Lower lobe of right lung (tissue), 2 donors: ENCODE measurements at regions not wholly inside any gene's neighbourhood (a gene's known extent, or its start where the extent isn't known, plus 50 kb on each side); places are given as distances from the start of the nearest gene placed in this dataset.

Source experiments
- ATAC-seq, 2 donors: fragments of 200-7000 bp; cut with Tn5 transposase; one replicate each; pipeline ENCODE4 v1.9.1; 2020 to 2022; ENCODE audit warnings: mild to moderate bottlenecking in 2 of 2, moderate library complexity in 2 of 2
- DNase-seq: peaks from one replicate; pipeline ENCODE4 v3.0.0-alpha.2; 2020
- H3K27ac ChIP-seq: fragments of 200-600 bp; one replicate; pipeline ENCODE4 v1.8.0; 2022
- H3K27me3 ChIP-seq: fragments of 200-600 bp; one replicate; pipeline ENCODE4 v1.8.0; 2022; ENCODE audit warnings: low read depth
- H3K36me3 ChIP-seq: fragments of 200-600 bp; one replicate; pipeline ENCODE4 v1.8.0; 2022; ENCODE audit warnings: mild to moderate bottlenecking
- H3K4me1 ChIP-seq: fragments of 200-600 bp; one replicate; pipeline ENCODE4 v1.8.0; 2022
- H3K4me3 ChIP-seq: fragments of 200-600 bp; one replicate; pipeline ENCODE4 v1.8.0; 2022; ENCODE audit warnings: mild to moderate bottlenecking
- H3K9me3 ChIP-seq: fragments of 200-600 bp; one replicate; pipeline ENCODE4 v1.8.0; 2022
- CTCF ChIP-seq: fragments of 200-600 bp; IDR thresholded peaks from one replicate; pipeline ENCODE4 v1.8.0; 2022; ENCODE audit warnings: antibody characterized with exemption, mild to moderate bottlenecking
- intact Hi-C: fragments of 100-400 bp; cut with DNase I; formaldehyde crosslinking; loops from one replicate; pipeline ENCODE4 v1.11.0; 2022
- donor health status: DM: no; HTN: yes; CAD: no; lungs with severe emphysema.

- Histone ChIP-seq H3K4me1 (no peaks in the 10 kb centered on the region), H3K4me3 (no peak overlapping the region), H3K36me3 (no peaks in the 10 kb centered on the region), H3K27me3 (no peaks in the 10 kb centered on the region), H3K9me3 (no peaks in the 10 kb centered on the region), H3K27ac (no peak overlapping the region)
- DNase-seq: no peak
- ATAC-seq: no peak
- intact Hi-C loops: no loop called here
- no peak for TF ChIP-seq CTCF
Observed at GRCh38 chr21:27795418-27795817, 828.5 kb upstream of the ADAMTS5 start.

- Histone ChIP-seq H3K27ac (no peak overlapping the region), H3K4me1 (no peaks in the 10 kb centered on the region), H3K4me3 (no peak overlapping the region), H3K36me3 (no peaks in the 10 kb centered on the region), H3K9me3 (no peaks in the 10 kb centered on the region), H3K27me3 (no peaks in the 10 kb centered on the region)
- no peak for TF ChIP-seq CTCF
- DNase-seq: no peak
- peak; percentile 39 to 65 for ATAC-seq
- intact Hi-C loops: no loop called here
Observed at GRCh38 chr21:27793901-27794300, 827.0 kb upstream of the ADAMTS5 start.

DNA sequence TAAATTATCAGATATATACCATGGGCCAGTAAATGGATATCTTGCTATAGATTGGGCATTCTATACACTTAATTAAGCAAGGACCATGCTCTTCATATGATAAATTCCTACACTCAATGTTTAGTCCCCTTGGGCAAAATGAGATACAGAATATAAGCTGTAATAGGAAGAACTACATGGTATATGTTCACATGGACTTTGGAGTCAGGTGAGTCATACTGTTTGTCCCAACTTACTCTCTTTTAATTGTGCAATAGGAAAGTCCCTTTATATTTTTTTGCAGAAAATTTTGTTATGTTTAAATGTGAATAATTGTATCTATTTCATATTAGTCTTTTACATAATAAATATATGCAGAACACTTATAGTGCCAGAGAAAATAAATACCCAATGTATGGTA lies 820.2 kb upstream of the ADAMTS5 start:
- no peak for ATAC-seq
- no peak overlapping the region for H3K27ac ChIP-seq
- H3K4me1 ChIP-seq: no peaks in the 10 kb centered on the region
- no peaks in the 10 kb centered on the region for H3K36me3 ChIP-seq
- H3K4me3 ChIP-seq: no peak overlapping the region
- TF ChIP-seq CTCF: no peak
- H3K27me3 ChIP-seq: no peaks in the 10 kb centered on the region
- DNase-seq: no peak
- no peaks in the 10 kb centered on the region for H3K9me3 ChIP-seq
- intact Hi-C loops: no loop called here

DNA sequence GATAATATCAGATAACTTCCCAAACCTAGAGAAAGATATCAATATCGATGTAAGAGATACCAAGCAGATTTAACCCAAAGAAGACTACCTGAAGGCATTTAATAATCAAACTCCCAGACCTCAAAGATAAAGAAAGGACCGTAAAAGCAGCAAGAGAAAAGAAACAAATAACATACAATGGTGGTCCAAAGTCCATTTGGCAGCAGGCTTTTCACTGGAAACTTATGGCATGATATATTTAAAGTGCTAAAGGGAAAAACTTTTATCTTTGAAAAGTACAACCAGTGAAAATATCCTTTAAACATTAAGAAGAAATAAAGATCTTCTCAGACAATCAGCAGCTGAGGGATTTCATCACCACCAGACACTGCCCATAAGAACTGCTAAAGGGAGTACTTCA lies 812.7 kb upstream of the ADAMTS5 start:
- TF ChIP-seq CTCF: no peak
- no peak overlapping the region for H3K4me3 ChIP-seq
- intact Hi-C loops: no loop called here

DNA sequence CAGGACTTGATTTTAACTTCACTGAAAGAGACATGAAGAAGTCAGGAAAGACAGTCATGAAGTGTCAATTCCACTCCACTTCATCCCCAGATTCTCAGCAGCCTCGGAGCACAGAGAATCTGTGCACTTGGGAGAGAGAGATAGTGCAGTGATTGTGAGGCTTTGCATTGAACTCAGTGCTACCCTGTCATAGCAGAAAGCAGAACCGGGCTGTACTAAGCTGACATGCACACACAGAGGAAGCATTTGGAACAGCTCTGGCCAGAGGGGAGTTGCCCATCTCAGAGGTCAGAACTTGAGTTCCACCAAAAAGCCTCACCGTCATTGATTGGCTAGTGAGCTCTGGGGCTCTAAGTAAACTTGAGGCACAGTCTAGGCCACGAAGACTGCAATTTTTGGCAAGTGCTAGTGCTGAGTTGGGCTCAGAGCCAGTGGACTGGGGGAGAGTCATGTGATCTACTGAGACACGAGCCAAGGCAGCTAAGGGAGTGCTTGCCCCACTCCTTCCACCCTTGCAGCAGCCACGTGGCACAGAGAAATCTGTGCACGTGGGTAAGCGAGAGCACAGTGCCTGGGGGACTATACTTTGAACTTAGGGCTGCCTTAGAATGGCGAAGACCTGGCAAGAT lies 810.2 kb upstream of the ADAMTS5 start:
- Histone ChIP-seq H3K27ac (no peak overlapping the region), H3K4me1 (peaks cover 8% of the 10 kb centered on the region), H3K9me3 (no peaks in the 10 kb centered on the region), H3K36me3 (no peaks in the 10 kb centered on the region), H3K27me3 (no peaks in the 10 kb centered on the region), H3K4me3 (no peak overlapping the region)
- DNase-seq: no peak
- intact Hi-C loops: no loop called here
- TF ChIP-seq CTCF: no peak
- ATAC-seq: peak; percentile 14 to 27

More for the DNA sequence above, 812.7 kb upstream of the ADAMTS5 start:
- Histone ChIP-seq H3K9me3 (no peaks in the 10 kb centered on the region), H3K4me1 (no peaks in the 10 kb centered on the region), H3K27ac (no peak overlapping the region), H3K36me3 (no peaks in the 10 kb centered on the region), H3K27me3 (no peaks in the 10 kb centered on the region)
- DNase-seq (no peak), ATAC-seq (no peak)

GRCh38 chr21:27772816-27773215 lies 805.9 kb upstream of the ADAMTS5 start:
- H3K27ac ChIP-seq: no peak overlapping the region
- peaks cover 8% of the 10 kb centered on the region for H3K4me1 ChIP-seq
- TF ChIP-seq CTCF: no peak
- H3K27me3 ChIP-seq: no peaks in the 10 kb centered on the region
- no peaks in the 10 kb centered on the region for H3K36me3 ChIP-seq
- intact Hi-C loops: no loop called here
- no peaks in the 10 kb centered on the region for H3K9me3 ChIP-seq
- DNase-seq (no peak), ATAC-seq (no peak)
- H3K4me3 ChIP-seq: no peak overlapping the region
